ENCODE measurements at regions not wholly inside any gene's neighbourhood (a gene's known extent, or its start where the extent isn't known, plus 50 kb on each side); places are given as distances from the start of the nearest gene placed in this dataset.

- TF ChIP-seq GATA2 (IDR thresholded peaks at IDR 0.05; ENCODE audit: low read depth, low read length), result no peak
- TF ChIP-seq GATA3 (IDR thresholded peaks at IDR 0.05; ENCODE audit: low read depth, low read length), result no peak
Measured at GRCh38 chr22:27588268-27588667, 213.3 kb downstream of the MN1 start.

GRCh38 chr22:27588915-27589314, 212.6 kb downstream of the MN1 start:
- TF ChIP-seq GATA2 (IDR thresholded peaks at IDR 0.05; ENCODE audit: low read depth, low read length) (no peak), GATA3 (IDR thresholded peaks at IDR 0.05; ENCODE audit: low read depth, low read length) (no peak)

GRCh38 chr22:27591060-27591459, 210.5 kb downstream of the MN1 start:
- TF ChIP-seq GATA3 (IDR thresholded peaks at IDR 0.05; ENCODE audit: low read depth, low read length) (no peak), GATA2 (IDR thresholded peaks at IDR 0.05; ENCODE audit: low read depth, low read length) (no peak)

GRCh38 chr22:27593378-27593777, 208.2 kb downstream of the MN1 start:
- no peak for TF ChIP-seq GATA2 (IDR thresholded peaks at IDR 0.05; ENCODE audit: low read depth, low read length)

GRCh38 chr22:27594020-27594419, 207.5 kb downstream of the MN1 start:
- TF ChIP-seq GATA2 (IDR thresholded peaks at IDR 0.05; ENCODE audit: low read depth, low read length), result no peak
- TF ChIP-seq GATA3 (IDR thresholded peaks at IDR 0.05; ENCODE audit: low read depth, low read length), result no peak

- TF ChIP-seq GATA3 (IDR thresholded peaks at IDR 0.05; ENCODE audit: low read depth, low read length) (no peak), GATA2 (IDR thresholded peaks at IDR 0.05; ENCODE audit: low read depth, low read length) (peak; percentile 74; the same call in 1 of the 2 replicates)
Measured at GRCh38 chr22:27594474-27595134, 207.0 kb downstream of the MN1 start.

- TF ChIP-seq GATA2 (IDR thresholded peaks at IDR 0.05; ENCODE audit: low read depth, low read length) (no peak), GATA3 (IDR thresholded peaks at IDR 0.05; ENCODE audit: low read depth, low read length) (no peak)
Measured at GRCh38 chr22:27596133-27596870, 205.3 kb downstream of the MN1 start.

- TF ChIP-seq GATA3 (IDR thresholded peaks at IDR 0.05; ENCODE audit: low read depth, low read length) (no peak), GATA2 (IDR thresholded peaks at IDR 0.05; ENCODE audit: low read depth, low read length) (no peak)
Measured at GRCh38 chr22:27597703-27598444, 203.7 kb downstream of the MN1 start.

- TF ChIP-seq GATA2 (IDR thresholded peaks at IDR 0.05; ENCODE audit: low read depth, low read length) (no peak), GATA3 (IDR thresholded peaks at IDR 0.05; ENCODE audit: low read depth, low read length) (no peak)
Measured at GRCh38 chr22:27598792-27599191, 202.8 kb downstream of the MN1 start.

GRCh38 chr22:27601195-27601594, 200.4 kb downstream of the MN1 start:
- no peak for TF ChIP-seq GATA2 (IDR thresholded peaks at IDR 0.05; ENCODE audit: low read depth, low read length)

- TF ChIP-seq GATA3 (IDR thresholded peaks at IDR 0.05; ENCODE audit: low read depth, low read length) (no peak), GATA2 (IDR thresholded peaks at IDR 0.05; ENCODE audit: low read depth, low read length) (no peak)
Measured at GRCh38 chr22:27602390-27602789, 199.2 kb downstream of the MN1 start.

- no peak for TF ChIP-seq GATA3 (IDR thresholded peaks at IDR 0.05; ENCODE audit: low read depth, low read length)
Measured at GRCh38 chr22:27603111-27603799, 198.3 kb downstream of the MN1 start.

- no peak for TF ChIP-seq GATA3 (IDR thresholded peaks at IDR 0.05; ENCODE audit: low read depth, low read length)
- no peak for TF ChIP-seq GATA2 (IDR thresholded peaks at IDR 0.05; ENCODE audit: low read depth, low read length)
Measured at GRCh38 chr22:27603800-27604144, 197.8 kb downstream of the MN1 start.

GRCh38 chr22:27605390-27605789, 196.2 kb downstream of the MN1 start:
- TF ChIP-seq GATA3 (IDR thresholded peaks at IDR 0.05; ENCODE audit: low read depth, low read length), result no peak
- no peak for TF ChIP-seq GATA2 (IDR thresholded peaks at IDR 0.05; ENCODE audit: low read depth, low read length)
